AG04449 (cell line): ENCODE measurements at regions not wholly inside any gene's neighbourhood (a gene's known extent, or its start where the extent isn't known, plus 50 kb on each side); places are given as distances from the start of the nearest gene placed in this dataset.

ENCODE experiments used
- CTCF ChIA-PET: fragments of 350-600 bp; formaldehyde crosslinking; extraction: SDS; loops from one replicate; lab custom pipeline; 2021; ENCODE audit warnings: antibody characterized with exemption; lab: Yijun Ruan, JAX
- POLR2A ChIA-PET: fragments of 400-600, 350-600 bp; formaldehyde crosslinking; extraction: SDS; loops from one replicate; lab custom pipeline; 2020; ENCODE audit warnings: antibody characterized with exemption, inconsistent platforms; lab: Yijun Ruan, JAX
- DNase-seq: peaks from one replicate; pipeline ENCODE4 v3.0.0-alpha.2; 2010; ENCODE audit warnings: low read depth, low spot score
- H3K4me3 ChIP-seq: 2 replicates; pipeline ENCODE4 v1.5.1; 2011; ENCODE audit warnings: low read depth, mild to moderate bottlenecking, control low read depth, low read length
- CTCF ChIP-seq: IDR thresholded peaks from one replicate; pipeline ENCODE4 v1.5.1; 2011; ENCODE audit warnings: mild to moderate bottlenecking, moderate library complexity, low read length, control low read depth, inconsistent platforms; ENCODE audit not compliant: insufficient read depth; ENCODE audit errors: missing control alignments

DNA sequence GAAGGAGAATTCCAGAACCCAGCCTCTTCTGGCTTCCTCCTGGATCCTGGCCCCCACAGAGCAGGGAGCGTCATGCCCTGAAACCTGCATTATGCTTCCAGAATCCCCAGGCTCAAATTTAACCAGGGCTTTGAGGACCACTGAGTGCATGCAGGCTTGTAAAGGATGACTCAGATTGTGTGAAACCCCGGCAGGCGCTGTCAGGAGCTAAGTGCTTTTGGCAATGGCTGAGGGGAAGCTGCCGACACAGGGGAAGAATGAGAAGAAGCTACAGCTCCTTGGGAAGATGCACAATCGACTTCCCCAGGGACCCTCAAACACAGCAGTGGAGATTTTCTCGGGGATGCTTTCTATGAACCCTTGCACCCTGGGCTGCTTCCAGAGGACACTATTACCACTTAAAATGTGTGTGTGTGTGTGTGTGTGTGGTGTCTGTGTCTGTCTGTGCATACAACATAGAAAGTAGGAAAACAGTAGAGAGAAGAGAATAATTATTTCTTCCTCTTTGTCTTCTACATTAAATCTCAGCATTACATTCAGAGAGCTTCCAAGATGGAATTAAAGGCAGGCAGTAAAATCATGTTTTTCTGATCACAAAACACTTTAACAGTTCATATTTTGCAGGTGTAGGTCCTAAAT is 183.5 kb upstream of the INHBA start:
- DNase-seq: peak; percentile 97

GRCh38 chr7:41885748-41886147 is 182.9 kb upstream of the INHBA start:
- ChIA-PET CTCF (interaction anchor here (1.7 to 3.0 kb wide), 4 partner anchors 15 to 181 kb away, joined by 5 to 16 read pairs (median 10); partner anchors contain the start of gene INHBA), POLR2A (interaction anchor here (1.2 to 2.1 kb wide), 5 partner anchors 24 to 186 kb away, joined by 3 to 13 read pairs (median 7); partner anchors contain the start of gene INHBA)
- no peak for DNase-seq
- TF ChIP-seq CTCF: no peak
- no peak overlapping the region for H3K4me3 ChIP-seq

More for the DNA sequence above, 183.5 kb upstream of the INHBA start:
- H3K4me3 ChIP-seq: no peak overlapping the region
- ChIA-PET POLR2A (interaction anchor here (0.7 to 2.1 kb wide), 6 partner anchors 12 to 187 kb away, joined by 3 to 13 read pairs (median 6); partner anchors contain the start of gene INHBA), CTCF (interaction anchor here (1.0 to 3.0 kb wide), 7 partner anchors 12 to 182 kb away, joined by 3 to 16 read pairs (median 5); partner anchors contain the start of gene INHBA)
- no peak for TF ChIP-seq CTCF

DNA sequence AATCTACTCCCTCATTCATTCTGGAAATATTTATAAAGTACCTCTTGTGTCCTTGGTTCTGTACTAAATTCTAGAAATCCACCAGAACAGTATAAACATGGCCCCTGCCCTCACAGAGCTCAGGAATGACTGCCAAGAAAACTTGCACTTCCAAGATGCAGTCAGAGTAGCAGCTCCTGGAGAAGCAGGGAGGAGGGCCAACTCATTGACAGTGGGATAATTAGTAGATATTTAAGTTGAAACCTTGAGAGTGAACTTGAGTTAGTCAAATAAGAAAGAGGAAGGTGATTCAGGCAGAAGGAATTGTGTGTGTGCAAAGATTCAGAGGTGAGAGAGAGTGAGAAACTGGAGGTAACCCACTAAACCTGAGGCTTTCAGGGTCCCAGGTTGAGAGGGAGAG is 182.2 kb upstream of the INHBA start:
- CTCF ChIA-PET: interaction anchor here (2.6 to 3.0 kb wide), 2 partner anchors 15 to 181 kb away, joined by 10 to 16 read pairs; partner anchors contain the start of gene INHBA
- POLR2A ChIA-PET: no interaction called here

DNA sequence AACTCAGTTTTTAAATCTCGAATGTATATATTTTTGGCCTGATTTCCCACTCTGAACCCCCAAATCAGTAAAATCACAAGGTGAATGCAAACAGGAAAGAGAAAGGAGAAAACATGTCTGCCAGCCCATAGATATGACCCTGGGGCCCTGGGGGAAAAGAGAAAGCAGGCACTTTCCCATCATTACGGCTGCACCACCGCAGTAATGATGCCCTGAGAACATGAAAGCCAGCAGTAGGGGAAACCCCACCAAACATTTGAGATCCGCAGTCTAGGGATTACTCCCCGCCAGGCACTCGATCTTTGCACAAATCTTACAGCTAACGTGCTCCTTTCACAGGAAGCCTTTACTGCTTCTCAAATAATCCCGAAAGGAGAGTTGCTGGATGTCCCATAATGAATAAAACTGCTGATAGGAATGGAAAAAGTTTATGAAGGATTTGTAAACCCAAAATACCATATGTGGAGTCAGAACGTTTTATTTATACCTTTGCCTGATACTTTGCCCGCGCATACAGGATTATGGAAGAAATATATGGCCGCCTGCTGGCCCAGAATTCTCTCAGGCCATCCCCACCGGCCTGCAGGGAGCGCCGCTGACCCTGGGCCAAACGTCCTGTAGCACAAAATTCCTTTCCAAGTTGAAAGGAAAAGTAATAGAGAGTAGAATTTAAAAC is 180.0 kb upstream of the INHBA start:
- CTCF ChIA-PET: interaction anchor here (1.0 to 2.6 kb wide), 5 partner anchors 8 to 60 kb away, joined by 3 to 7 read pairs (median 4); no protein-coding TSS in a partner anchor
- POLR2A ChIA-PET: no interaction called here
- no peak for DNase-seq
- H3K4me3 ChIP-seq: no peak overlapping the region
- TF ChIP-seq CTCF: no peak

More for the DNA sequence above, 182.2 kb upstream of the INHBA start:
- DNase-seq: no peak
- H3K4me3 ChIP-seq: no peak overlapping the region
- TF ChIP-seq CTCF: no peak

DNA sequence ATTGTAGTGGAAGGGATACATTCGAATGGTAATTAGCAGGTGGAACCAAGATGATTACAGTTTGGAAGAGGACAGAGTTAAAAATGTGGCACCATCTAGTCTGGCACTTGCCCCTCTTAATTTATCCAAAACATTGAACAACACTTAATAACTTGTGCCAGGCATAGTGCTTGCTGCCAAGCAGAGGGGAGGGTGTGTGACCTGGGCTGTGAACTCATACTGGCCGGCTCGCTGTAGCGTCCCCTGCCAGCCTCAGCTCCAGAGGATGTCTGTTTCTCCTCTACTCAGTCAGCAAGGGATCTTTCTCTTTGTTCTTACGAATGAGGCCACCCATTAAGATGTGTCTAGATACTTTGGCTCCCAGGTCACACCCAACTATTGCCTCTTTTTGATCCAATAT is 179.4 kb upstream of the INHBA start:
- no peak for TF ChIP-seq CTCF
- CTCF ChIA-PET: interaction anchor here (1.7 to 2.6 kb wide), 2 partner anchors 19 to 61 kb away, joined by 4 to 7 read pairs; no protein-coding TSS in a partner anchor
- POLR2A ChIA-PET: no interaction called here
- no peak overlapping the region for H3K4me3 ChIP-seq
- DNase-seq: no peak
